GM18517 (cell line): ENCODE measurements at regions not wholly inside any gene's neighbourhood (a gene's known extent, or its start where the extent isn't known, plus 50 kb on each side); places are given as distances from the start of the nearest gene placed in this dataset.
"Not testable (repeated sequence)": the region's sequence is repeated elsewhere in the genome, so short reads cannot be mapped to it uniquely, and the experiment has no call there.

Source experiments
- ATAC-seq: cut with Tn5 transposase; IDR thresholded peaks from one replicate; pipeline ENCODE4 v1.9.1; 2021; ENCODE audit warnings: mild to moderate bottlenecking, moderate library complexity; ENCODE audit not compliant: unreplicated experiment

- not testable (repeated sequence) for ATAC-seq
These were observed 287.8 kb upstream of the NCAM1 start for GRCh38 chr11:112673401-112673800.

GRCh38 chr11:112685111-112685510 lies 276.1 kb upstream of the NCAM1 start:
- ATAC-seq, result no peak

- ATAC-seq, result no peak
These were observed 271.4 kb upstream of the NCAM1 start for GRCh38 chr11:112689851-112690250.

- ATAC-seq, result no peak
These were observed 267.4 kb upstream of the NCAM1 start for GRCh38 chr11:112693781-112694180.

- ATAC-seq, result no peak
These were observed 267.0 kb upstream of the NCAM1 start for GRCh38 chr11:112694245-112694644.

- no peak for ATAC-seq
These were observed 266.4 kb upstream of the NCAM1 start for GRCh38 chr11:112694813-112695212.

- ATAC-seq, result no peak
These were observed 263.6 kb upstream of the NCAM1 start for GRCh38 chr11:112697391-112698178.

- no peak for ATAC-seq
These were observed 256.1 kb upstream of the NCAM1 start for GRCh38 chr11:112705148-112705547.

GRCh38 chr11:112706863-112707262 lies 254.4 kb upstream of the NCAM1 start:
- no peak for ATAC-seq

- ATAC-seq, result not testable (repeated sequence)
These were observed 246.9 kb upstream of the NCAM1 start for GRCh38 chr11:112714340-112714739.

GRCh38 chr11:112715056-112715455 lies 246.2 kb upstream of the NCAM1 start:
- ATAC-seq, result no peak

GRCh38 chr11:112718483-112718882 lies 242.7 kb upstream of the NCAM1 start:
- no peak for ATAC-seq

GRCh38 chr11:112719736-112720525 lies 241.3 kb upstream of the NCAM1 start:
- ATAC-seq, result no peak

- ATAC-seq, result no peak
These were observed 239.1 kb upstream of the NCAM1 start for GRCh38 chr11:112722148-112722547.

GRCh38 chr11:112722876-112723275 lies 238.3 kb upstream of the NCAM1 start:
- no peak for ATAC-seq

- no peak for ATAC-seq
These were observed 237.3 kb upstream of the NCAM1 start for GRCh38 chr11:112723676-112724495.

- ATAC-seq, result no peak
These were observed 236.8 kb upstream of the NCAM1 start for GRCh38 chr11:112724496-112724790.

- ATAC-seq, result no peak
These were observed 235.6 kb upstream of the NCAM1 start for GRCh38 chr11:112725636-112726035.

- no peak for ATAC-seq
These were observed 233.8 kb upstream of the NCAM1 start for GRCh38 chr11:112727341-112727841.

GRCh38 chr11:112728288-112728687 lies 232.9 kb upstream of the NCAM1 start:
- no peak for ATAC-seq

GRCh38 chr11:112728716-112729115 lies 232.5 kb upstream of the NCAM1 start:
- ATAC-seq, result no peak
